ENCODE measurements at regions not wholly inside any gene's neighbourhood (a gene's known extent, or its start where the extent isn't known, plus 50 kb on each side); places are given as distances from the start of the nearest gene placed in this dataset.

GRCh38 chr4:101693842-101694398, 96.6 kb upstream of the BANK1 start:
- TF ChIP-seq CTCF (optimal IDR thresholded peaks at IDR 0.05 in 1 of 3, IDR thresholded peaks at IDR 0.05 in 1 of 3, conservative IDR thresholded peaks at IDR 0.05 in 1 of 3; ENCODE audit: extremely low read depth in 1 of 3, insufficient read depth in 2 of 3, low read length in 3 of 3): no peak
- TF ChIP-seq EZH2 (IDR thresholded peaks at IDR 0.05; ENCODE audit: low read length): no peak
